ENCODE measurements at regions not wholly inside any gene's neighbourhood (a gene's known extent, or its start where the extent isn't known, plus 50 kb on each side); places are given as distances from the start of the nearest gene placed in this dataset.

DNA sequence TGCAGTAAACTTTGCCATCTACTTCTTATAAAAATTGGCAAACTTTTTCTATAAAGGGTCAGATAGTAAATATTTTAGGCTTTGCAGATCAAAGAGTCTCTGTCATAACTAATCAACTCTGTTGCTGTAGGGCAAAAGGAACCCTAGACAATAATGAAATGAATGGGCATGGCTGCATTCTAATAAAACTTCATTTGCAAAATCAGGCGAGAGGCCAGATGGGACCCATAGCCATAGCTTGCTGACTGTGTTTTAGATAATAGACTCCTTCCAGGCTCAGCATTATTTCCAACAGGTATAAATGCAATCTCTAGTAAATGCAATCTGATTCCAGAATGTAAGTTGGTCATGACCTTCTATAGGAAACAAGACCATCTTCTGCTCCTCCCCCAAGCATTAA, 490.7 kb downstream of the TOX3 start:
- no peak for TF ChIP-seq JUNB (IDR thresholded peaks at IDR 0.05; ENCODE audit: unreplicated experiment)
- TF ChIP-seq, protein P1, sequence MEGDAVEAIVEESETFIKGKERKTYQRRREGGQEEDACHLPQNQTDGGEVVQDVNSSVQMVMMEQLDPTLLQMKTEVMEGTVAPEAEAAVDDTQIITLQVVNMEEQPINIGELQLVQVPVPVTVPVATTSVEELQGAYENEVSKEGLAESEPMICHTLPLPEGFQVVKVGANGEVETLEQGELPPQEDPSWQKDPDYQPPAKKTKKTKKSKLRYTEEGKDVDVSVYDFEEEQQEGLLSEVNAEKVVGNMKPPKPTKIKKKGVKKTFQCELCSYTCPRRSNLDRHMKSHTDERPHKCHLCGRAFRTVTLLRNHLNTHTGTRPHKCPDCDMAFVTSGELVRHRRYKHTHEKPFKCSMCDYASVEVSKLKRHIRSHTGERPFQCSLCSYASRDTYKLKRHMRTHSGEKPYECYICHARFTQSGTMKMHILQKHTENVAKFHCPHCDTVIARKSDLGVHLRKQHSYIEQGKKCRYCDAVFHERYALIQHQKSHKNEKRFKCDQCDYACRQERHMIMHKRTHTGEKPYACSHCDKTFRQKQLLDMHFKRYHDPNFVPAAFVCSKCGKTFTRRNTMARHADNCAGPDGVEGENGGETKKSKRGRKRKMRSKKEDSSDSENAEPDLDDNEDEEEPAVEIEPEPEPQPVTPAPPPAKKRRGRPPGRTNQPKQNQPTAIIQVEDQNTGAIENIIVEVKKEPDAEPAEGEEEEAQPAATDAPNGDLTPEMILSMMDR (conservative IDR thresholded peaks at IDR 0.05; ENCODE audit: low read depth in 2 of 2) = no peak
- TF ChIP-seq EZH2phosphoT487 (IDR thresholded peaks at IDR 0.05; ENCODE audit: unreplicated experiment) = no peak
